ENCODE measurements at regions not wholly inside any gene's neighbourhood (a gene's known extent, or its start where the extent isn't known, plus 50 kb on each side); places are given as distances from the start of the nearest gene placed in this dataset.

GRCh38 chr4:14515556-14515955 is 486.7 kb upstream of the CPEB2 start:
- TF ChIP-seq CTCF (tag by site-specific recombination; IDR thresholded peaks at IDR 0.05) (no peak), ZNF18 (tag by site-specific recombination; IDR thresholded peaks at IDR 0.05) (no peak), YY1 (tag by site-specific recombination; IDR thresholded peaks at IDR 0.05) (no peak), ZNF423 (tag by site-specific recombination; IDR thresholded peaks at IDR 0.05) (no peak), ZFP69B (tag by site-specific recombination; IDR thresholded peaks at IDR 0.05) (no peak)

Data from HEK293 (cell line).